HG03045 (cell line): ENCODE measurements at regions not wholly inside any gene's neighbourhood (a gene's known extent, or its start where the extent isn't known, plus 50 kb on each side); places are given as distances from the start of the nearest gene placed in this dataset.
"Not testable (repeated sequence)": the region's sequence is repeated elsewhere in the genome, so short reads cannot be mapped to it uniquely, and the experiment has no call there.

Source experiments
- ATAC-seq: cut with Tn5 transposase; IDR thresholded peaks from one replicate; pipeline ENCODE4 v1.9.1; 2021; ENCODE audit warnings: mild to moderate bottlenecking, moderate library complexity; ENCODE audit not compliant: unreplicated experiment

DNA sequence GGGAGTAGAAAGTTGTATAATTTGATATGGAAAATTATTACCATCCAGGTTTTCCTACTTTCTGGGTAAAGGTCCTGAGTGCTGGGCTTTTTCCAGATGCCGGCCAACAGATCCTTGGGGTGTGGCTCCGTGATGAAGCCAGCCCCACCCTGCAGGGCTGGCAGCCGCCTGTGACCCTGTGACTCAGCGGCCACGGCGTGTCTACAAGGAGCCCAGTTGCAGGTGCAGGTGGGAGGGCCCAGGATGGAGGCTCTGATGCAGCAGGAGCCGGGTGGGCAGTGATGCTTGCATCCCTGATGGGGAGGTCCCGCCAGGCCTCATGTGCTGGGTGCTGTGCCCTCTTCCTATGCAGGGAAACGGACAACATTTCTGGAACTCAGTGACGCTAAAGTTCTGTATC lies 96.0 kb upstream of the ALKAL2 start:
- ATAC-seq: no peak

DNA sequence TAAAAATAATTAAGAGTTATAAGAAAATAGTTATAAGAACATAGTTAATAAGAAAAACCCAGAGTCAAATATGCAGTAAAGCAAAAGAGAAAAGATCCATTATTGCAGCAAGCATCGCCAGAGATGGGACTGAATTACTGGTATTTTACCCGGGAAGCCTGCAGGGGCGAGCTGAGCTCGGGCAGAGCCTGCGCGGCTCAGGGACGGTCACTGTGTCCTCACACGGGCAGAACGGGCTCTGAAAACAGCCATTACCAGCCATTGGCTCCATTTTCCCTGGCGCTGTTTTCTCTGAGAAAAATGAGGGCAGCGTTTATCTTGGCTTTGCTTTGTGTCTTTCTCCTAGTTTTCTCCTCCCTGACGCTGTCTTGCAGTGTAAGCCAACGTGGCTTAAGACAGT lies 95.3 kb upstream of the ALKAL2 start:
- ATAC-seq: no peak

DNA sequence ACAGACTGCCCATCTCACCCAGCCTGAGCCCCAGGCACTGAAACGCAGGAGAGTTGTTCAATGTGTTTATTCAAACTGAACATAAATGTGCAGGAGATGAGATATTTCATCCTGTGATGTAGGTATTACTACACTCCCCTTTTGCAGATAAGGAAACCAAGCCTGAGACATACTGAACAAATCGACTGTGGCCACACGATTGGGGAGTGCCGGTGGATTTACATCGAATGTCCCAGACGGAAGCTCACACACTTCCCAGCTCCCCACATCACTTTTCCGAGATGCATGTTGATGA lies 94.8 kb upstream of the ALKAL2 start:
- no peak for ATAC-seq

DNA sequence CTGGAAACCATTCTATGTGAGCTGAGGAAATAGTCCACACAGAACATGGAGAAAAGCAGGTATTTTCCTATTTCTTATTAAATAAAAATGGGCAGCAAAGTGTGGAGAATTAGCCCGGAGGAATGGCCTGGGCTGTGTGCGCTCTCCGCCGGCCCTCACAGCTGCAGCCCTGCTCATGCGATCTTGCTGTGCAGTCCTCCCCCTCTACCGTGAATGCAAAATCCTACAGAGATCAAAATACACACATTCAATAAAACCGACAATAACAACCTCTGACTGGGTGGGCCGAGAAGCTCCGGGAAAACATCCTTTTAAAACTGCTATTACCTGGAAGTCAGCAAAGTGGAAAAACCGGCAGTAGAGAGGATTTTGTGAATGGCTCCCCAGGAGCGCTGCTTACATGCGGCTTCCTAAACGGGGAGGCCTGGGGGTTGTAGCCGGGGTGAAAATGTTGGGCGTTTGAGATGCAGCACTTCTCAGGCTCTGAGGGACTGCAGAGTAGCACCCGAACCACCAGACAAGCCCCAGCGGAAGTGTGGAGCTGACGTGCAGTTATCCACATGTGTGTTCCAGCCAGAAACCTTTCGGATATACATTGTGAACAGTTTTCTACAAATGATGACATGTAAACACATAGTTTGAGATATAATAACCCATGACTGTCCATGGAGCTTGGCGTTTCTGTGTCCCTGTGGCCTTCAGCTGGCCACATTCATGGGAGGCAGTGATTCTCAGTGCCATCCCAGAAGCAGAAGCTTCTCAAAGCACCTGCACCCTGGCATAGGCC lies 94.2 kb upstream of the ALKAL2 start:
- ATAC-seq: no peak

DNA sequence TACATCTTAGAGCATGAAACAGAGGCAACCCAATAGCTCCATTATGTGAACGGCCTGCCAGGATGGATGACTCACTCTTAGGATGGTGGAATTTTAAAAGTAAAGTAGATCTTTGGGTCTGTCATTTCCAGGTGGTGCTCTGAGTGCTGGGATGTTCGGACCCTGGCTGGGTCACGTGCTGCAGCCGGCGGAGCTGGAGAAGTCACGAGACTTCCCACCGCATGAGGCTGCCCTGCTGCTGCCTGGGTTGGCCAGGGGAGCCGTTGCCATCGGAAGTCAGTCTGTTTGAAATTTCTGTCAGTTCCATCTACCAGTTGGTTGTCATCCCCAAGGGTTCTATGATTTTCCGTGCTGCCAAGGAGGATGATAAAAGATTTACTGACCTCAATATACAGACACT lies 93.3 kb upstream of the ALKAL2 start:
- ATAC-seq: no peak

DNA sequence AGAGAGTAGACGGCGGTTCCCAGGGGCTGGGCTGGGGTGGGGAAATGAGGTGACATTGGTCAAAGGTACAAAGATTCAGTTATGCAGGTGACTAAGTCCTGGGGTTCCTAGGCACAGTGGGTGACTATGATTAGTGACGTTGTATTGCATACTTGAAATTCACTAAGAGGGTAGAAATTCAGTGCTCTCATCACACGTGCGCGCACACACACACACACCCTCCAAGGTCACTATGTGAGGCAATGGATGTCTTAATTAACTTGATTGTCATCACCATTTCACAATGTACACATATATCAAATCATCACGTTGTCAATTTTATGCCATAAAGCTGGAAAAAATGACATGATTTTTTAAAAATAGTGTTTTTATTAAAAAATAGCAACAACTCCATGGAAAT lies 92.9 kb upstream of the ALKAL2 start:
- ATAC-seq: no peak

DNA sequence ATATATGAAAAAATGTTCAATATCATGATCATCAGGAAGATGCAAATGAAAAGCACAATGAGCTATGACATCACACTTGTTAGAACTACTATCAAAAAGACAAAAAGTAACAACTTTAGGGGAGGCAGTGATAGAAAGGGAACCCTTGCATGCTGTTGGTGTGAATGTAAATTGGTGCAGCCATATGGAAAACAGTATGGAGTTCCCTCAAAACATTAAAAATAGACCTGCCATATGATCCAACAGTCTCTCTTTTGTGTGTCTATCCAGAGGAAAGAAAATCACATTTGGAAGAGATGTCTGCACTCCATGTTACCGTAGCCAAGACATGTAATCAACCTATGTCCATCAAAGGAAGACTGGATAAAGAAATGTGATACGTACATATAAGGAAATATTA lies 92.3 kb upstream of the ALKAL2 start:
- ATAC-seq: no peak

DNA sequence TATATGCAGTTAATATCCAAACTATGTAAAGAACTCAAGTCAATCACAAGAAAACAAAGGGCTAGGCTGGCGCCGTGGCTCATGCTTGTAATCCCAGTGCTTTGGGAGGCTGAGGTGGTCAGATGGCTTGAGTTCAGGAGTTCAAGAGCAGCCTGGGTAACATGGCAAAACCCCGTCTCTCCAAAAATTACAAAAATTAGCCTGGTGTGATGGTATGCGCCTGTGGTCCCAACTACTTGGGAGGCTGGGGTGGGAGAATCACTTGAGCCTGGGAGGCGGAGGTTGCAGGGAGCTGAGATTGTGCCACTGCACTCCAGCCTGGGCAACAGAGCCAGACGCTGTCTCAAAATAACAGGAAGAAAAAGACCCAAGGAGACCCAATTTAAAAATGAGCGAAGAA lies 91.9 kb upstream of the ALKAL2 start:
- ATAC-seq: no peak

DNA sequence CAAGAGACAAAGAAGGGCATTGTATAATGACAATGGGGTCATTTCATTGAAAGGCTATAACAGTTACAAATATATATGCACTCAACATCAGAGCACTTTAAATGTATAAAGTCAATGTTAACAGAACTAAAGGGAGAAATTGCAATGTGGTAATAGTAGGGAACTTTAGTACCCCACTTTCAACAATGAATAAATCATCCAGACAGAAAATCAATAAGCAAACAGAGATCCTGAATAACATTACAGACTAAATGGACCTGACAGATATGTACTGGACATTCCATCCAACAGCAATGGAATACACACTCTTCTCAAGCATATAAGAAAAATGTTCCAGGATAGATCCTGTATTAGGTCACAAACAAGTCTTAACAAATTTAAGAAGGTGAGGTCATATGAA lies 90.5 kb upstream of the ALKAL2 start:
- no peak for ATAC-seq

DNA sequence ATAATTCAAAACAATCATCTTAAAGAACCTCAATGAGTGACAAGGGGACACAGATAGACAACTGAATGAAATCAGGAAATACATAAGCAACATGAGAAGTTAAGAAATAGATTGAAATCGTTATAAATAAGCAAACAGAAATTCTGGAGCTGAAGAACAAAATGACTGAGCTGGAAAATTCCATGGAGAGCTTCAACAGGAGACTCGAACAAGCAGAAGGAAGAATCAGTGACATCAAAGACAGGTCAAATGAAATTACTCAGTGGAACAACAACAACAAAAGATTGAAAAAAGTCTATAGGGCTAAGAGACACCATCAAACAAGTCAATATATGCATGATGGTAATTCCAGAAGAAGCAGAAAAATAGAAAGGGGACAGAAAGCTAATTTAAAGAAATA lies 89.5 kb upstream of the ALKAL2 start:
- ATAC-seq: no peak

DNA sequence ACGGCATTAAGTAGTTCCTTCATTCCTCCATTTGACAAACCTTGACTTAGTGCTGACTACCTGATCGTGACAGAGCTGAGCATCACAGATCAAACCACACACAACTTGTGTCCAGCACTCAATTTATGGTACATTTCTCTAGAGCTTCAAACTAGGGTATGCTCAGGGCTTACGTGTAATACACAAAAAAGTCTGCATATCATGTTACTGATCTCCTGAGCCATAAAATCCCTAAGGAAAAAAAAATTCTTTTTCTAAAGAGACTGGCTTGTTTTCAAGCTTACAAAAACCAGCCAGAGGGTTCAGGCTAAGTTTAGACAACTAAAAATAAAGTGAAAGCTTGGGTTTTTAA lies 88.0 kb upstream of the ALKAL2 start:
- no peak for ATAC-seq

DNA sequence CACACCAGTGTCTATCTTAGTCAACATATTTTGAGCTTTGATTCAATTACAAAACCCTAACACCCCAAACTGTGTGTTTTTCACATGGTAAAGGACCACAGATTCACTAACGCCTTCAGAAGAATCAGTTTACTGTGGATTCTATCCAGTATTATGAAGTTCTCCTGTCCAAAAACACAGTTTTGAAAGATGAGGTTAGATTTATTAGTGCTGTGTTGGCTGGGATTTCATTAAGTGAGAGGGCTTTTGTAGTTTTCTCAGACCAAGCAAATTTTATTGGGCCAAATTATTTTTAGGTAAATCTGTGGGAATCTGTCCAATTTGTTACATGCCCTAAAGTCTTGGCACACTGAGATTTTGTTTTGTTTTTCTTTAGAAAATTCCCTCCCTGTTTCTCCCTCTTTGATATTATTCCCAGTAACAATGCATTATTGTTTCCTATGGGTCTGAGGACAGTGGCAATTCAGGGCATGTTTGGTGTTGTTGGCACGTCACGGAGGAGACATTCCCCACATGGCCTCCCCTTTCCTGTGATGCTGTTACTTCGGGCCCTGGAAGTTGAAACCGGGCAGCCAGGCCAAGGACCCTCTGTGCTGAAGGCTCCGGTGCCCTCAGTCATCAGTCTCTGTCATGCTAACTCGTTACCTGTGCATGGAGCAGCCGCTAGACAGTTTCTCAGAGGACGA lies 87.5 kb upstream of the ALKAL2 start:
- no peak for ATAC-seq

DNA sequence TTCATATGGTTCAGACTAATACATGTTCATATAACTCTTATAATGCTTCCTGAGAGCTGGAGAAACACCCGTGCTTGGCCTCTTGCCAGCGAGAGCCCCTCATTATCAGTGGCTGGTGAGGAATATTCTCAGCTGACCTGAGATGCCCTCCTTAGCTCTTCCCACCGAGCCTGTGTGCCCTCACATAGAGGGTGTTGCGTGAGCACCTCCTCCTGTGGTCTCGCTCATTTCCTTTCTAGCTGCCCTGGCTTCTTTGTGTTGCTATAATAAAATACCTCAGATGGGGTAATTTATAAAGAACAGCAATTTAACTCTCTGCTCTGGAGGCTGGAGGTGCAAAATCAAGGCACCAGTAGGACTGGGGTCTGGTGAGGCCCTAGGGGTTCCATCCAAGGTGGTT lies 80.5 kb upstream of the ALKAL2 start:
- no peak for ATAC-seq

DNA sequence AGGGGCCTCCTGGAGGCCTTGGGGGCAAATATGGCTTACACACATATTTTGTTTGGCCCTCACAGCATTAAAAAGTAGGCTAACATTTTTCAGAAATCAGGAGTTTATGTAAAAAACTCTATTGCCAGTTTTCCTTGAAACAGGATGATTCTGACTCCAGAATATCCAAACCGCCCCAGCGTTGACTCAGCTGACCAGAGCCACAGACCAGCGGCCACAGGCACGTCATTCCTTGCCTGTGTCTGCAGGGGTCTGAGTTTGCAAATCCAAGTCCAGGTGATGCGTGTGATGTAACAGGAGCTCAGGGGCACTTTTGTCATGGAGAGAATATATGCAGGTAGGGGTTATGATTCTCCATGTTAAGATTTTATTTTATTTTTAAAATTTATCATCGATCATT lies 79.4 kb upstream of the ALKAL2 start:
- ATAC-seq: no peak

DNA sequence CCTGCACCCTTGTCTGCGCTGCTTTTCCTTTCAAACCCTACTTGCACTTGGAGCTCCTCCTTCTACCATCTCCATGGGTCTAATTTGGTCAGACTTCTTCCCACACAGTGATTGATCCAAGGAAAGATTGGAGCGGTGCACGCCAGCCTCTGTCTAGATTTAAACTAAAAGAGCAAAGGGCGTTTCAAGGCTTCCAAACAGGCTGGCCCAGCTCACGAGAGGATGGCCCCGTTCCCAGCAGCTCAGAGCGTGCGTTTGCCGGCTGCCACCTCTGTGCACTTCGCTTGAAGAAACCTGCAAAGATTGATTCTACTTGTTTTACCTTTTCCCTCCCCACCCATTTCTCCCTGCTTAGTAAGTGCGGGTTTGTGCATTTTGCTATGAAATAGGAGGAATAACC lies 78.8 kb upstream of the ALKAL2 start:
- no peak for ATAC-seq

DNA sequence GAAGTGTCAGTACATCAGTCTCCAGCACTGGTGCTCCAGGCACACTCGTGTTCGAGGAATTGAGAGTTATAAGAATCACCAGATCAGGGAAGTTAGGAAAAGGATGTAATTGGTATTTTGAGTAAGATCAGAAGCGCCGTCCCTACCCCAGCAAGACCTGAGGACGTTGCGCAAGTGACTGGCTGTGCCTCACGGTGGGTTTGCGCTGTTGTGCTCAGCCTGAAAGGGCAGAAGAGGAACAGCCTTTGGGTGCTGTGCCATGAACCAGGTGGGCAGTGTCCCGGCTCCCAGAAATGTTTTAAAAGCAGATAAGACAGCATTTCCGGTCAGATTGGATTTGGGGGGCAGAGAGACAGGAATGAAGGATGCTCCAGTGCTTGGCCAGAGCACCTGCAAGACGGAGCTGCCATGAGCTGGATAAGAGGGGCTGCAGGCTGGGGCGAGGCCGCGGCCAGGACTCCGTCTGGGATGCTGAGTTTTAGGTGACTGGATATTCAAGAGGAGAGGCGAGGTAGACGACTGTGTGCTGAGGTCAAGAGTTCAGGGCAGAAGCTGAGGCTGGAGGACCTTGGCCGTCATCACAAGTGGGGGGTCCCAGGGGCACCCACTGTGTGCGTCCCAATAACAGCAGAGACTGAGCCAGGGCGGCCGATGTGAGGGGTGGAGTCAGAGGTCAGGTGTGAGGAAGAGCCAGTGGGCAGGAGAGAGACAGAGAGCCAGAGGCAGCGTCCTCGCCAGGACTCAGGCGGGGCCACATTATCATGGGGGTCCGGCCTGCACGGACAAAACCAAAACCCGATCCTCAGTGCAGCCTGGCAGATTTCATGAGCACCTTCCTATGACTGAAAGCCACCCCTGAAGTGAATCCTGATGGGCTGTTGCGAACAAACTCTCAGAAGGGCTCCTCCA lies 77.7 kb upstream of the ALKAL2 start:
- ATAC-seq: no peak

DNA sequence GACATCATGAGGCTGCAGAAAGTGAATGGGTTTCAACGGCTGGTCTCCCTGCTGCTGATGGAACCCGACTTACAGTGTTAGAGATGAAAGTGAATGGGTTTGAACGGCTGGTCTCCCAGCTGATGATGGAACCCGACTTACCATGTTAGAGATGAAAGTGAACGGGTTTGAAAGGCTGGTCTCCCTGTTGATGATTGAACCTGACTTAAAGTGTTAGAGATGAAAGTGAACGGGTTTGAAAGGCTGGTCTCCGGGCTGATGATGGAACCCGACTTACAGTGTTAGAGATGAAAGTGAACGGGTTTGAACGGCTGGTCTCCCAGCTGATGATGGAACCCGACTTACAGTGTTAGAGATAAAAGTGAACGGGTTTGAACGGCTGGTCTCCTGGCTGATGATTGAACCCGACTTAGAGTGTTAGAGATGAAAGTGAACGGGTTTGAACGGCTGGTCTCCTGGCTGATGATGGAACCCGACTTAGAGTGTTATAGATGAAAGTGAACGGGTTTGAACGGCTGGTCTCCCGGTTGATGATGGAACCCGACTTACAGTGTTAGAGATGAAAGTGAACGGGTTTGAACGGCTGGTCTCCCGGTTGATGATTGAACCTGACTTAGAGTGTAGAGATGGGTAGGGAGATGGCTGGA lies 76.1 kb upstream of the ALKAL2 start:
- no peak for ATAC-seq

DNA sequence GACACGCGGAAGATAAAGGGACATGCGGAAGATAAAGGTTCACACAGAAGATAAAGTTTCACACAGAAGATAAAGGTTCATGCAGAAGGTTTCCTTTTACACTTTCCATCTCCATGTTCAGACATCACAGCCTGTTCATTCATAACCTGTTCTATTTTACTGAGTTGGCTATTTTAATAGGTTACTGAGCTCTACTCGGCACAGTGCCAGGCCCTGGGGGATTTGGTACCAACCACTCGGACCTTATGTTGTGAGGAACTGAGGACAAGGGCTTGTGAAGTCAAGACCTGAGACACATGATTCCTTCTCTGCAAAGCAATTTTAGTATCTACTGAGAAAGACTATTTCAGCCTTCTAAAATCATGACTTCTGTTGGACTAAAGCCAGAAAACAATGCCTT lies 75.0 kb upstream of the ALKAL2 start:
- no peak for ATAC-seq

DNA sequence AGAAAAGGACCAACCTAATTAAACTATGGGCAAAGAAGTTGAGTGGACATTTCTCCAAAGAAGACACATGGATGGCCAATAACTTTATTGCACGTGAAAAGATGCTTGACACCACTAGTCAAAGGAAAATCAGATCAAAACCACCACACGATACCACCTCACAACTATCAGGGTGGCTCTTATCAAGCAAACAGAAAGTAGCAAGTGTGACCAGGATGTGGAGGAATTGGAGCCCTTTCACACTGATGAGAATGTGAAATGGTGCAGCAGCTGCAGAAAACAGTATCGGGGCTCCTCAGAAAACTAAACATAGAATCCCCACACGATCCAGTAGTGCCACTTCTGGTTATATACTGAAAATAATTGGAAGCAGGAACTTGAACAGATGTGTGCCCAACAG lies 72.2 kb upstream of the ALKAL2 start:
- no peak for ATAC-seq

DNA sequence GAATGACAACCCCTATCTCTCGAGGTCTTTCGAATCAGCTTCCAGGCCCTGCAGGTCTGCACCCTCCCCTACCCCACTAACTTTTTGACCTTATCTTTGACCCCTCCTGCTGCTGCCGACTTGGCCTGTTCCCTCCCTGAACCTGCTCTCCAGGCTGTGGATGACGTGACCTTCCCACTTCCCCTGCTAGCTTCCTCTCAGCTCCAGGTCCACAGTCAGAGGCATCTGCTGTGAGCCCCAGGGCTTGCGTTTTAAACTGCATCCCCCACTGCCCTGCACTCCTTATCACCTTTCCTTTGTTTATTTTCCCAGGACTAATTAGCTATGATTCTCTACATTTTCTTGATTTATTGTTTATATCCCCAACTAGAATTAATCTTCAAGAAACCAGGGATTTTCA lies 71.2 kb upstream of the ALKAL2 start:
- no peak for ATAC-seq

DNA sequence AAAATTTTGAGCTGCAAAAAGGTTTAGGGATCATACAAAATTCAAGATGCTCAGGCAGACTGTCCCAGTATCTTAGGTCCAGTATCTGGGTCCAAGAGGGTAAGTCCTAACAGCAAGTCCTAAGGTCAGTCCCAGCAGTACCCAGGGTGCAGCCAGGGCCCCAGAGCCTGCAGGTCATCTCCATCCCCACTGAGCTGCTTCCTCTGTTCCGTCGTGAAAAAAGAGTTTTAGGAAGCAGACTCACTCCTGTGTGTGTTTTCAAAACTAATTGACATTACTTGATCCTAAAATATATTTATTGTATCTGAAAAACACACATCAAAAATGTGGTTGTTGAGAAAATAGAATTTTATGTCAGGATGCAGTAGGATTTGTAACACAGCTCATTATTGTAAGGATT lies 69.9 kb upstream of the ALKAL2 start:
- ATAC-seq: no peak

DNA sequence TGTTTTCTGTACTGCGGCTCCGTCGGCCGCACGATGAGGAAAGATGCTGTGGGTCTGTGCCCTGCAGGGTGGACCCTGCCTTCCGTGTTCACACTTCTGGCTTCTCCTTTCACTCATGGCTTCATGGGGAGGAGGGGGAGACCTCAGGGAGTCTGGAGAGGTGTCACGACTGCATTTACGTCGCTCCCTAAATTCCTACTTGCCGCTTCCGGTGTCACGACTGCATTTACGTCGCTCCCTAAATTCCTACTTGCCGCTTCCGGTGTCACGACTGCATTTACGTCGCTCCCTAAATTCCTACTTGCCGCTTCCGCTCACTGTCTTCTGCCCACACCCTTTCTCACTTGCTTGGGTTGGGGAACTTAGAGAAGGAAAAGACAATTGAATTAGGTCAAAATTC lies 68.4 kb upstream of the ALKAL2 start:
- ATAC-seq: not testable (repeated sequence)
